ENCODE measurements at regions not wholly inside any gene's neighbourhood (a gene's known extent, or its start where the extent isn't known, plus 50 kb on each side); places are given as distances from the start of the nearest gene placed in this dataset.
"Not testable (repeated sequence)": the region's sequence is repeated elsewhere in the genome, so short reads cannot be mapped to it uniquely, and the experiment has no call there.

DNA sequence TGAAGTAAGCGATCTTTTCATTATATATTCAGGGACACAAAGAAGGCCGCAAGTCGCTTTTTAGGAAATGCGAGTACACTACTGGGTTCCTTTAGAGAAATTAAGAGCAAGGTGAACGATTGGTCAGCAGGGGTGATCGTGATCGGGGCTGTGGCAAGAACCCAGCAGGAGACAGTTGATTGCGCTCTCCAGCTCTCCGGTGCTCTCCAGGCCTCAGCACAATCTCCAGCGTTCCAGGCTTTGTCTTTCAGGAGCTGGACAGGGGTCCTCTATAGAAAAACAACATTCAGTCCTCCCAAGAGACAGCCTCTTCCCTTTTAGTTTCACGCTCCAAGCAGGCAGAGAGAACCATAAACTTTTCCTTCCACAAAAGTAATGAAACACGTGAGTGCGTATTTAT is 170.5 kb upstream of the KLF6 start:
- Histone ChIP-seq H3K36me3 (ENCODE audit: control insufficient read depth, insufficient read depth, low read length) (no peaks in the 10 kb centered on the region), H3K27ac (ENCODE audit: low read length) (peak overlapping the region; percentile 24), H3K9me3 (replicated peaks; ENCODE audit: control insufficient read depth, low read depth, low read length) (no peaks in the 10 kb centered on the region), H3K27me3 (ENCODE audit: control insufficient read depth, insufficient read depth, low read length) (no peaks in the 10 kb centered on the region), H3K4me1 (ENCODE audit: control insufficient read depth, insufficient read depth, low read length) (peaks cover 15% of the 10 kb centered on the region), H3K4me3 (ENCODE audit: low read length) (no peak overlapping the region)
- DNase-seq = peak; percentile 86
- WGBS (ENCODE audit: insufficient coverage) = 24% methylated on average over 7 of the region's 13 CpGs

DNA sequence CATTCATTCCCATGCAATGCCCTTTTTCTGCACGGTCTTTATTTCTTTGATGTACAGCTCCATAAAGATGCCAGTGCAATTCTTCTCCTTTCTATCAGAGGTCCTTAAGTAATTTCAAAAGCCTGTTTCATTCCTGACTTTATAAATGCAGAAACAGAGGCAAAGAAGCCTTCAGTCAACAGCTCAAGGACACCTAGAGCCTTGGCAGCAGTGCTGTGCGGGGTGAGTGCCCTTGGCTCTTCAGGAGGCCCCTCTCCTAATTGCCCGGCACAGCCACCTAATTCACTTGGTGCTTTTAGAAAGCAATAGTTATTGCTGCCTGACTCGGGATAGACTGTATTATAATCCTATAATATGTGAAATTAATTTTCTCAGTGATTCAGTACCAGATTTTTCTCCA is 169.6 kb upstream of the KLF6 start:
- H3K9me3 ChIP-seq (replicated peaks; ENCODE audit: control insufficient read depth, low read depth, low read length) = no peaks in the 10 kb centered on the region
- no peaks in the 10 kb centered on the region for H3K36me3 ChIP-seq (ENCODE audit: control insufficient read depth, insufficient read depth, low read length)
- no peak overlapping the region for H3K27ac ChIP-seq (ENCODE audit: low read length)
- 67% methylated on average over 1 of the region's 4 CpGs for WGBS (ENCODE audit: insufficient coverage)
- DNase-seq = no peak
- H3K27me3 ChIP-seq (ENCODE audit: control insufficient read depth, insufficient read depth, low read length) = no peaks in the 10 kb centered on the region
- H3K4me1 ChIP-seq (ENCODE audit: control insufficient read depth, insufficient read depth, low read length) = peaks cover 13% of the 10 kb centered on the region
- no peak overlapping the region for H3K4me3 ChIP-seq (ENCODE audit: low read length)

DNA sequence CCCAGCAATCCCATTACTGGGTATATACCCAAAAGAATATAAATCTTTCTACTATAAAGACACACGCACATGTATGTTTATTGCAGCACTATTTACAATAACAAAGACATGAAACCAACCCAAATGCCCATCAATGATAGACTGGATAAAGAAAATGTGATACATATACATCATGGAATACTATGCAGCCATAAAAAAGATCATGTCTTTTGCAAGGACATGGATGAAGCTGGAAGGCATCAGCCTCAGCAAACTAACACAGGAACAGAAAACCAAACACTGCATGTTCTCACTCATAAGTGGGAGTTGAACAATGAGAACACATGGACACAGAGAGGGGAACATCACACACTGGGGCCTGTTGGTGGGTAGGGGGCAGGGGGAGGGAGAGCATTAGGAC is 169.0 kb upstream of the KLF6 start:
- not testable (repeated sequence) for DNase-seq; H3K4me3 ChIP-seq (ENCODE audit: low read length); H3K27me3 ChIP-seq (ENCODE audit: control insufficient read depth, insufficient read depth, low read length); H3K36me3 ChIP-seq (ENCODE audit: control insufficient read depth, insufficient read depth, low read length); H3K27ac ChIP-seq (ENCODE audit: low read length); H3K9me3 ChIP-seq (replicated peaks; ENCODE audit: control insufficient read depth, low read depth, low read length)
- peaks cover 15% of the 10 kb centered on the region for H3K4me1 ChIP-seq (ENCODE audit: control insufficient read depth, insufficient read depth, low read length)
- no CpG with 5 or more reads among the region's 1 CpG for WGBS (ENCODE audit: insufficient coverage)

DNA sequence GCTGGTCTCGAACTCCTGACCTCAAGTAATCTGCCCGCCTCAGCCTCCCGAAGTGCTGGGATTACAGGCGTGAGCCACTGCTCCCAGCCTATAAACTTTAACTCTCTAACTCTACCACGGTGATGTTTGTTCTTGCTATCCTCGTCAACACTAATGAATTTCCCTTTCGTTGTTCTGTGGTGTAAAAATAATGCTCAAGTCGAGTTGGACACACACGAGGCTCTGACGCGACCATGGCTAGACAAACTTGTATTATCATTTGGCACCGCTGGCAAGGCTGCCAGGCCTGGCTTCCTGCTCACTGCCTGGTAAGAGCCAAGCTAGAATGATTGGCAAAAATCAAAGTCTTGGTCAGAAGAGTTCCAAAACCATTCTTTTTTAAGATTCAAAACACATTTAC is 167.0 kb upstream of the KLF6 start:
- no peak for DNase-seq
- Histone ChIP-seq H3K4me3 (ENCODE audit: low read length) (no peak overlapping the region), H3K9me3 (replicated peaks; ENCODE audit: control insufficient read depth, low read depth, low read length) (no peaks in the 10 kb centered on the region), H3K36me3 (ENCODE audit: control insufficient read depth, insufficient read depth, low read length) (no peaks in the 10 kb centered on the region), H3K4me1 (ENCODE audit: control insufficient read depth, insufficient read depth, low read length) (peaks cover 15% of the 10 kb centered on the region), H3K27ac (ENCODE audit: low read length) (no peak overlapping the region), H3K27me3 (ENCODE audit: control insufficient read depth, insufficient read depth, low read length) (no peaks in the 10 kb centered on the region)
- 91% methylated on average over 6 of the region's 12 CpGs for WGBS (ENCODE audit: insufficient coverage)

DNA sequence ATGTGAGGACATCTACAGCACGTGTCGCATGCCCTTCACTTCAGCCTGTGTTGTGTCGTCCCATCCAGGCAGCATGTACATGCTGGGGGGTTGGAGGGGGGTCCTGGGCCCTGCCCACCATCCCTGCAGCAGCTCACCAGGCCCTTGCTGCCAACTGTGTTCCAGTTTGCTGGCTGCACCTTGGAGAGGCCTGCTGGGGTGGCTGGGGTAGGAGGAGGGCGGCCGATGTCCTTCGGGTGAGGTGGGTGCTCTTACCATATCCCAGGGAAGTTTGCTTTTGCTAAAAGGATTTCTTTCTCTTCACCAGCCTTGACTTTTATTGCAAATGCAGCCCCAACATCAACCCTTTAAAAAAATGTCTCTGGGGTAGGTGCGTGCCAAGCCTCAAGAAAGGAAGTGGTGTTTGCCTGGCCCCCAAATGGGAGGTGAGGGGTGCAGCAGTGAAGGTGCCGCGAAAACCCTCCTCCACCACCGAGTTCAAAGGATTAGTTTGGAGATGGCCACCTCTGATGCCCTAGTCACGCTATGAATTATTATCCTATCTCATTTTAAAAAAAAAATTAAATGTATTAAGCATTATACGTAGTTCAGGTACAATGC is 165.8 kb upstream of the KLF6 start:
- no peak for DNase-seq
- WGBS (ENCODE audit: insufficient coverage) = 92% methylated on average over 3 of the region's 12 CpGs
- Histone ChIP-seq H3K9me3 (replicated peaks; ENCODE audit: control insufficient read depth, low read depth, low read length) (no peaks in the 10 kb centered on the region), H3K4me3 (ENCODE audit: low read length) (no peak overlapping the region), H3K36me3 (ENCODE audit: control insufficient read depth, insufficient read depth, low read length) (no peaks in the 10 kb centered on the region), H3K27ac (ENCODE audit: low read length) (no peak overlapping the region), H3K27me3 (ENCODE audit: control insufficient read depth, insufficient read depth, low read length) (no peaks in the 10 kb centered on the region), H3K4me1 (ENCODE audit: control insufficient read depth, insufficient read depth, low read length) (peaks cover 13% of the 10 kb centered on the region)

DNA sequence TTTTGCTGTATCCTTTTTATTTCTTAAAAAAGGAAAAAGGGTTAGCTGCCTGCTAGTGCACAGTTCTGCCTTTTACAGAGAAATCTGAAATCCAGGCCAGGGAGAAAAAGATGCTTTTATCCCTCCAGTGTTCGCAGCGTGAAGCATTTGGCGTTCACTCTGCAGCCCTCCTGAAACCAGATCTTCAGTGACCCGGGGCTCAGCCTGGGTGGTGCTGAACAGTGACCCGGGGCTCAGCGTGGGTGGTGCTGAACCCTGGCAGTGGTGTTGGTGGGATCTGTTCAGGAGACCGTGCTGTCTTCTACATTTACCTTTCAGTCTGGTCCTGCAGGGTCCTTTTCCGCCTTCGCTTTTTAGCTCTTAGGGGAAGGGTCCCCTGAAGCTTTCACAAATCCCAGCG is 164.7 kb upstream of the KLF6 start:
- 36% methylated on average over 6 of the region's 10 CpGs for WGBS (ENCODE audit: insufficient coverage)
- H3K36me3 ChIP-seq (ENCODE audit: control insufficient read depth, insufficient read depth, low read length) = no peaks in the 10 kb centered on the region
- peaks cover 11% of the 10 kb centered on the region for H3K4me1 ChIP-seq (ENCODE audit: control insufficient read depth, insufficient read depth, low read length)
- no peak overlapping the region for H3K4me3 ChIP-seq (ENCODE audit: low read length)
- no peaks in the 10 kb centered on the region for H3K9me3 ChIP-seq (replicated peaks; ENCODE audit: control insufficient read depth, low read depth, low read length)
- no peak for DNase-seq
- no peak overlapping the region for H3K27ac ChIP-seq (ENCODE audit: low read length)
- no peaks in the 10 kb centered on the region for H3K27me3 ChIP-seq (ENCODE audit: control insufficient read depth, insufficient read depth, low read length)

DNA sequence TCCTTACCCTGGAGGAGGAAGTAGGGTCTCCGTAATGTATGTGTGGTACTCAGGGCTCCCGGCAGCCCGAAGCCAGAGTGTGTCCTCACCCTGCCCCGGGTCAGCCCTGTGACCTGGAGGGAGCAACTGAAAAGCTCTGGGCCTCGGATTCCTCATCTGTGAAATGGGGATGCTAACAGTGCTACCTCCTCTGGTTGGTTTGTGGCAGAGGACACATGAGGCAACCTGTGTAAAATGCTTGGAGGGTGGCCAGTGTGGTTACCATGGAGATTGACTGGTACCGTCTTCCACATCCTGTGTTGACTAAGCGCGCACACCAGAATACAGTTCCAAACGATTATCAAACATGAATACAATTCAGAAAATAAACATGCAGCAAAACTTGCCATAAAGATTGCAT is 163.8 kb upstream of the KLF6 start:
- WGBS (ENCODE audit: insufficient coverage) = 87% methylated on average over 5 of the region's 9 CpGs
- peak; percentile 46 for DNase-seq

DNA sequence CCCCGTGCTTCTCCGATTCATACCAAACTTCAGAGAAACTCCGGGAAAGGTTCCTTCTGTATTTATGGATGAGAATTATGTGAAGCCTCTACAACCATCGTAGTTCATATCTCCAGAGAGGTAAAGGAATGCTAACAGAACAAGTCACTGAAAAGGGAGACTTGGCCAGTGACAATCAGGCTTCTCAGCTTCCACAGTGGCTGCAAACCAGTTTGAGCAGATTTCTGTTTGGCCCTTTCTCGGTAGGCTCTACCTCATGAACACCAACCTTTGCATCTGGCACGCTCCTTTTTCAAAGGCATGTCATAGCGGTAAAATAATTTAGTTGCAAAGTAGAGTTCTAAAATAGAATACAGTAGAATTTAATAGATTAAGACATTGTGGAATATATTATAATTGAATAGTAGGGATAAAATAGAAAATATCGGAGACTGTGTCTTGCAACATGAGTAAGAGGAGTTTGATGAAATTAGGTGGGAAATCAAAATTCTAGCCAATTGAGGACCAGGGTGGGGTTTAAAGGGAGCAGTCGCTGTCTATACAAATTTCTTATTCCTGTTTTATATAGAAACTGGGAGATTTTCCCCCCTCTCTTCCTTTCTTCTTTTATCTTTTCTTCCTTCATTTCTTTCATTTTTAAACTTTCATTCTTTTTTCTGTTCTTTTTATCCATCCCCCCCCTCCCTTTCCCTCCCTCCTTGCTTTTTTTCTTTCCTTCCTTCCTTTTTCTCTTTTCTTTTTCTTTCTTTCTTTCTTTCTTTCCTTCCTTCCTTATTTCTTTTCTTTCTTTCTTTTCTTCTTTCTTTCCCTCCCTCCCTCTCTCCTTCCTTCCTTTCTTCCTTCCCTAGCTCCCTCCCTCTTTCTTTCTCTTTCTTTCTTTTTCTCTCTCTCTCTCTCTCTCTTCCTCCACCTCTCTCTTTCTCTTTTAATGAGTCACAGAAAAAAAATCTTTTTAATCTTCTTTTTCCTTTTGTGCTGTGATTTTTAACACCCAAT is 161.5 kb upstream of the KLF6 start:
- Histone ChIP-seq H3K27me3 (ENCODE audit: control insufficient read depth, insufficient read depth, low read length) (no peaks in the 10 kb centered on the region), H3K36me3 (ENCODE audit: control insufficient read depth, insufficient read depth, low read length) (no peaks in the 10 kb centered on the region), H3K4me3 (ENCODE audit: low read length) (no peak overlapping the region), H3K9me3 (replicated peaks; ENCODE audit: control insufficient read depth, low read depth, low read length) (no peaks in the 10 kb centered on the region), H3K4me1 (ENCODE audit: control insufficient read depth, insufficient read depth, low read length) (peaks cover 11% of the 10 kb centered on the region), H3K27ac (ENCODE audit: low read length) (peak overlapping the region; percentile 35)
- 100% methylated on average over 1 of the region's 9 CpGs for WGBS (ENCODE audit: insufficient coverage)
- peak; percentile 41 for DNase-seq

More for the DNA sequence above, 163.8 kb upstream of the KLF6 start:
- H3K4me1 ChIP-seq (ENCODE audit: control insufficient read depth, insufficient read depth, low read length) = peaks cover 11% of the 10 kb centered on the region
- no peaks in the 10 kb centered on the region for H3K9me3 ChIP-seq (replicated peaks; ENCODE audit: control insufficient read depth, low read depth, low read length)
- no peaks in the 10 kb centered on the region for H3K36me3 ChIP-seq (ENCODE audit: control insufficient read depth, insufficient read depth, low read length)
- no peak overlapping the region for H3K4me3 ChIP-seq (ENCODE audit: low read length)
- H3K27me3 ChIP-seq (ENCODE audit: control insufficient read depth, insufficient read depth, low read length) = no peaks in the 10 kb centered on the region
- H3K27ac ChIP-seq (ENCODE audit: low read length) = no peak overlapping the region

DNA sequence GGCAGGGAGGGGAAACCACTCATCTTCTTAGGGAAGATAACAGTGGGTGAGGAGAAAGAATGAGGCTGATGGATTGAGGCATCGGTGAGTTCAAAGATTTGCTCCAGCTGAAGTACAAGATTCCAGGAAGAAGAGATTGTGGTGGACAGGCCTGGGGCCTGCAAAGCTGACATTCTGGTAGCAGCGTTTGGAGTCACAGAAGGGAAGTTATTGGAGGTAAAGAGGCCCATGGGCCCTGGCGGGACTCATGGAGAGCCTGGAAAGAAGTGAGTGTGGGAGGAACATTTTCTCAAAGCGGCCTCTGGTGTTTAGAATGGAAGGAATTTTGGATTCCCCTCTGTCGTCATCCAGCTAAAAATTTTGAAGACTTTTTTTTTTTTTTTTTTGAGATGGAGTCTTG is 160.0 kb upstream of the KLF6 start:
- no peaks in the 10 kb centered on the region for H3K36me3 ChIP-seq (ENCODE audit: control insufficient read depth, insufficient read depth, low read length)
- H3K4me3 ChIP-seq (ENCODE audit: low read length) = no peak overlapping the region
- H3K27me3 ChIP-seq (ENCODE audit: control insufficient read depth, insufficient read depth, low read length) = no peaks in the 10 kb centered on the region
- no peaks in the 10 kb centered on the region for H3K9me3 ChIP-seq (replicated peaks; ENCODE audit: control insufficient read depth, low read depth, low read length)
- peak; percentile 48 for DNase-seq
- H3K27ac ChIP-seq (ENCODE audit: low read length) = no peak overlapping the region
- WGBS (ENCODE audit: insufficient coverage) = 53% methylated on average over 4 of the region's 5 CpGs
- peaks cover 11% of the 10 kb centered on the region for H3K4me1 ChIP-seq (ENCODE audit: control insufficient read depth, insufficient read depth, low read length)

DNA sequence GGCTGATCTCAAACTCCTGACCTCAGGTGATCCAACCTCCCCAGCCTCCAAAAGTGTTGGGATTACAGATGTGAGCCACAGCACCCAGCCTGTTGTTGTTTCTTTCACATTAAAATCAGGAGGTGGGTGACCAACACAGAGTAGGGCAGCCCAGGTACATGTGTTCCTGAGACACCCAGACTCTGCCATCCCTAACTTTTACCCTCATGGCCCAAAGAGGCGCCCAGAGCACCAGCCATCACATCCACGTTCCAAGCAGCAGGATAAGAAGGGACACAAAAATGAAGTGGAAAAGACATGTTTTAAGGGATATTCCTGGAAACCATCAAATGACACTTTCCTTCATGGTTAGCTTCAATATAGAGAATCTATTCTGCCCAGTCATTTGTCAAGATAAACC is 159.6 kb upstream of the KLF6 start:
- Histone ChIP-seq H3K4me3 (ENCODE audit: low read length) (no peak overlapping the region), H3K9me3 (replicated peaks; ENCODE audit: control insufficient read depth, low read depth, low read length) (no peaks in the 10 kb centered on the region), H3K4me1 (ENCODE audit: control insufficient read depth, insufficient read depth, low read length) (peaks cover 8% of the 10 kb centered on the region), H3K27me3 (ENCODE audit: control insufficient read depth, insufficient read depth, low read length) (no peaks in the 10 kb centered on the region), H3K27ac (ENCODE audit: low read length) (no peak overlapping the region), H3K36me3 (ENCODE audit: control insufficient read depth, insufficient read depth, low read length) (no peaks in the 10 kb centered on the region)
- DNase-seq = no peak
- WGBS (ENCODE audit: insufficient coverage) = no CpG with 5 or more reads among the region's 2 CpGs
